Stimulated activated CD8-positive, alpha-beta memory T cell treated with anti-CD3 and anti-CD28 coated beads, Interleukin-7, amount 100 ng/mL, for 24 hours (primary cell): ENCODE measurements at regions not wholly inside any gene's neighbourhood (a gene's known extent, or its start where the extent isn't known, plus 50 kb on each side); places are given as distances from the start of the nearest gene placed in this dataset.
A peak's percentile ranks its signal among the peaks of the same experiment; 100 is the strongest.
"Not testable (repeated sequence)": the region's sequence is repeated elsewhere in the genome, so short reads cannot be mapped to it uniquely, and the experiment has no call there.

Experiments used
- DNase-seq: peaks from one replicate; pipeline ENCODE4 v3.0.0-alpha.2; 2020; ENCODE audit warnings: low read depth

DNA sequence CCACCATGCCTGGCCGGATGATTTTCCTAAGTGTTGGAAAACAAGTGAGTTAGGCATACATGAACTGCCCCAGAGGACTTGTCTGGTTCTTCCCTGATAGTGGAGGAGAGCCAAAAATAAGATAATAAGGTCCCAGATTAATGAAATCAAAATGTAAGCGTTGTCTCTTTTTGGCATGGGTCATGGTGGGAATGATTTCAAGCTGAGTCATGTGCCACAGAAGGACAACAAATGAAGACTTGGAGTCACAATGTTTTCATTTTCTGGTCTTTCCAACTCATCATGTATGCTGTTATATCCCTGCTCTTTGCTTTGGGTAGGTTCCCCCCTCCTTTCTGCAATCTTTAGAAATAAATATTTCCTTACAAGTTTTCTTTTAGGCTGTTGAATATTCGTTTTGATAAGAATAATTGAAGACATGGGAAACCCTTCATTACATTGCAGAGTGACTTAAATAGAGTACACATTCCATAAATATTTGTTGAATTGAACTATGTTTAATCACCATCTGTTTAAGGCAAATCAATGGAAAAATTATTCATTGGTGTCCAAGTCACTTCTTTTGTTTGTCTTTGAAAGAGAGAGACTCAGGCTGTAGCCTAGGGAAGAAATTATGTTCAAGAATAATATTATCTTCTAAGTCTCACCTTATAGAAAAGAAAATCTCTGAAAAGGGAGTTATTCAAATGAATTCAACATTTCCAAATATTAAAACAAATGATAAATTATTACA, 196.3 kb downstream of the CSNK1G3 start:
- DNase-seq, result no peak

- DNase-seq, result no peak
Measured at GRCh38 chr5:123706531-123706930, 194.6 kb downstream of the CSNK1G3 start.

DNA sequence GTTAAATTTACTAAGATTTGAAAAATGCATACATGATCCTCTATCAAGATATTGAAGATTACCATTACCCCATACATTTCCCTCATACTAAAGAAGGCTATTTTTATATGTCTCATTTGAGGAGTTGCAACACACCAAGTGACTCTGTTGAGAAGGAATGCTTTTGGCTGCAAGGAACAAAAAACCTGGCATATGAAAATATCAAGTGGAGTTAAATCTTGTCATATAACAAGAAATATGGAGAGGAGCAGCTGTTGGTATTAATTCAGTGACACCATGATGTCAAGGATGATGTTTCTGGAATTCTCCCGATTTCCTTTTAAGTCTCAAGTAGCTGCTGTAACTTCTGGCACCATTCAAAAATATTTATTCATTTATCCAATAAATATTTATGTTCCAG, 193.8 kb downstream of the CSNK1G3 start:
- DNase-seq, result no peak

DNA sequence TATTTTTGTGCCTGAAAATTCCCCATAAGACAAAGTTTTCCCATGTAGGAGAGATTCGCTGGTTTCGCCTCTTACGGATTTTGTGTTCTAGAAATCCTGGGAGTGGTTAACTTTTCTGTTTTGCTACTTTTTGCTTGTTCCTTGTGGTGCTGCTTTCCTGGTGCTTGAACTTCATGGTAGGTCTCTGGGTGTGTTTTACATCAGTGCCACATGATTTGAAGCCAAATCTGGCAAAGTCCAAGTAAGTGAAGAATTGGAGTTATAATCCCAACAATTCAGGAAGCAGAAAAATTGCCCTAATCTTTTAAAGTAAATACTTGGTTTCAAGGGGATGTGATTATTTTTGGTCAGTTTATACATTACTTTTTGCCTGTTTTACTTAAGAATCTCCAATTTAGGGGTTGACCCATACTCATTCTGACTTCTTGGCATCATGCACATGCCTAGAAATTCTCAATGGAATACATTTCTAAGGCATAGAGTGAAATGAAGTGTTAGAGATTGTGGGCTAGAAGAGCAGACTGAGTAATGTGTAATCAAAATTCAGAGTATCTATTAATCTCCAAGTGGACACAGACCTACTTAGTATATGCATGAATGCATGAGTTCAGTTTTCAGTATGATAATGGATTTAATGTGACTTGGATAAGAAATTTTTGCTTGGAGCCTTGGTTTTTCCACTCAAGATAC, 189.7 kb downstream of the CSNK1G3 start:
- DNase-seq, result no peak

GRCh38 chr5:123700624-123701287, 188.8 kb downstream of the CSNK1G3 start:
- DNase-seq, result no peak

GRCh38 chr5:123699571-123699970, 187.6 kb downstream of the CSNK1G3 start:
- no peak for DNase-seq

DNA sequence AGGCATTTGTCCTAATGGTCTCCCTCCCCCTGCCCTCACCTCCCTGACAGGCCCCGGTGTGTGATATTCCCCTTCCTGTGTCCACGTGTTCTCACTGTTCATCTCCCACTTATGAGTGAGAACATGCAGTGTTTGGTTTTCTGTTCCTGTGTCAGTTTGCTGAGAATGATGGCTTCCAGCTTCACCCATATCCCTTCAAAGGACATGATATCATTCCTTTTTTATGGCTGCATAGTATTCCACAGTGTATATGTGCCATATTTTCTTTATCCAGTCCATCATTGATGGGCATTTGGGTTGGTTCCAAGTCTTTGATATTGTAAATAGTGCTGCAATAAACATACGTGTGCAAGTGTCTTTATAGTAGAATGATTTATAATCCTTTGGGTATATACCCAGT, 187.0 kb downstream of the CSNK1G3 start:
- not testable (repeated sequence) for DNase-seq

- no peak for DNase-seq
Measured at GRCh38 chr5:123696921-123697341, 185.0 kb downstream of the CSNK1G3 start.

GRCh38 chr5:123690821-123691220, 178.8 kb downstream of the CSNK1G3 start:
- DNase-seq, result no peak

GRCh38 chr5:123681061-123681460, 169.1 kb downstream of the CSNK1G3 start:
- no peak for DNase-seq

GRCh38 chr5:123673107-123673506, 161.1 kb downstream of the CSNK1G3 start:
- no peak for DNase-seq

GRCh38 chr5:123671711-123672456, 159.9 kb downstream of the CSNK1G3 start:
- DNase-seq, result no peak

GRCh38 chr5:123671042-123671441, 159.1 kb downstream of the CSNK1G3 start:
- peak; percentile 13 for DNase-seq
